H7 (cell line): ENCODE measurements at regions not wholly inside any gene's neighbourhood (a gene's known extent, or its start where the extent isn't known, plus 50 kb on each side); places are given as distances from the start of the nearest gene placed in this dataset.

Experiments
- DNase-seq: peaks from one replicate; pipeline ENCODE4 v3.0.0; 2012
- H3K27me3 ChIP-seq: 2 replicates; pipeline ENCODE4 v1.6.0; 2011; ENCODE audit warnings: mild to moderate bottlenecking, low read length; ENCODE audit not compliant: control insufficient read depth, insufficient read depth
- H3K36me3 ChIP-seq: replicated peaks from 2 replicates; pipeline ENCODE4 v1.5.1; 2011; ENCODE audit warnings: low read length; ENCODE audit not compliant: control insufficient read depth, insufficient read depth
- H3K4me3 ChIP-seq: 2 replicates; pipeline ENCODE4 v1.5.1; 2011; ENCODE audit warnings: low read depth, mild to moderate bottlenecking, control low read depth, low read length, moderate library complexity; ENCODE audit not compliant: insufficient read depth

DNA sequence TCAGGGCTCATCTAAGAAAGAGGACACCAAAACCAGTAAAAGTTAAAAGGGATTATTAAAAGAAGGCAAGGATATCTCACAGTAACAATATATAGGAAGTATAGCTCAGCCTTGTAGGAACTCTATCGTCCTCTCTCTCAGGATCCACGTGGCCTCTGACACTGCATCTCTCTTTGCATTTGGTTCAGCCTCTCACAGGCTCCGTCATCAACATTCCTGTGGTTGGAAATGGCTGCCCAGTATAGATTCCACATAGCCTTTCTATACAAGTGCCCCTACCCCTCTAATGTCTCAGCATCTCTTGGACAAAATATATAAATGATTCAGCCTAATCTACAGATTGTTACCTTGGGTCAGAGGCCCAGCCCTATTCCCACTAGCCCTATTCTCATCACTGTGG is 101.3 kb upstream of the DBX1 start:
- Histone ChIP-seq H3K4me3 (no peak overlapping the region), H3K27me3 (no peaks in the 10 kb centered on the region), H3K36me3 (no peaks in the 10 kb centered on the region)
- no peak for DNase-seq

DNA sequence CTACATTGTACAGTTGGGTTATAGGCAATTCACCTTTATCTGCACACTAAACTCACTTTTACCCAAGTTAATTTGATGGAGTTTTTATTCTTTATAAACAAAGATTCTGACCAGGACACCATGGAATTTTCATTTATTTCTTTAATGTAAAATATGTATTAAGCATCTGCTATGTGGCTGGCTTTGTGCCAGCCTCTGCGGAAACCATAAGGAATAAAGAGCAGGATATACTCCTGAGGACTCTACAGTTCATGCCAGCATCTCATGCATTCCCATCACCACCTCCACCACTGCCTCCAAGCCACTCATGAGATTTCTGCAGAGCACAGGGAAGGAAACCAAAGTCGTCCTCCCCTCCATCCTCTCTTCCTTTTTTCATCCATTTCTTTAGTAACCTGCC is 100.0 kb upstream of the DBX1 start:
- Histone ChIP-seq H3K4me3 (no peak overlapping the region), H3K27me3 (no peaks in the 10 kb centered on the region), H3K36me3 (no peaks in the 10 kb centered on the region)
- no peak for DNase-seq

DNA sequence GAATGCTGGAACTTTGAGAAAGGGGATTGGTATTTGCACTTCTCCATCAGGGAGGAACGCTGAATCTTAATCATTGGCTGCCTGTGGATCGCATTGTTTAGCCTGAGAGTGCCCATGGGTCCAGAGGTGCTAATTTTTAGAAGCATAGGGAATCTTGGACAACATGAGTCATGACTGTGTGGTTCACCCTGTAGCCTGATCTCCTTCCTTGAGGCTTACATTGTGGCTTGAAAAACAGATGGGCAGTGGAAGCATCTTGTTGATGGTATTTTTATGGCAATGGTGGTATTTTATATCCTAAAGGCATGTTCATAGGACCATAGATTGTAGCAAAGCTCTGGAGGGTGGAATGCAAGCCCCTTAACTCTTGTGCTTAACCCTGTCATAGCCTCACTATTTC is 99.2 kb upstream of the DBX1 start:
- no peak overlapping the region for H3K4me3 ChIP-seq
- H3K36me3 ChIP-seq: no peaks in the 10 kb centered on the region
- DNase-seq: no peak
- no peaks in the 10 kb centered on the region for H3K27me3 ChIP-seq

DNA sequence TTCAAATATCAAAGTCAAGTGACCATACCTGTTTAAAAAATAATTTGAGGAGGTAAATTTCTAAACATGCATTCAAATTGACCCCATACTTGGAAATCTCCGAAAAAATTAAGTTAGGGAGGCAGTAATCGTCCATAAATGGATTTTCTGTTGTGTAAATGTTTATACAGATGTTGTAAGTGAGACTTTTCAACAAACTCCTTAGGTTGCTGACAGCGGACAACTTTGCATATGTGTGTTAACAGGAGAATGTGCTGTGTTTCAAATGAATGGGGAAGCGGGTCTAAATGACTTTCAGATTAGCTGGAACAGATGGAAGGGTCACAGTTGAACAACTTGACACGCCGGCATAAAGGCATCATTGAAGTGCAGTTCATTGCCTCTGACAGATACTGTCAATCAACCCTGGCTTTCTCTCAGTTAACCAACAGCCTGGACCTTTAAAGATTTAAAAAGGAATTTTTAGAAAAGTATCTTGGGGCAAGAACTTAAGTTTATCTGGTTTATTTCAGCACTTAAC is 98.2 kb upstream of the DBX1 start:
- no peak for DNase-seq
- H3K36me3 ChIP-seq: no peaks in the 10 kb centered on the region
- no peaks in the 10 kb centered on the region for H3K27me3 ChIP-seq
- no peak overlapping the region for H3K4me3 ChIP-seq

DNA sequence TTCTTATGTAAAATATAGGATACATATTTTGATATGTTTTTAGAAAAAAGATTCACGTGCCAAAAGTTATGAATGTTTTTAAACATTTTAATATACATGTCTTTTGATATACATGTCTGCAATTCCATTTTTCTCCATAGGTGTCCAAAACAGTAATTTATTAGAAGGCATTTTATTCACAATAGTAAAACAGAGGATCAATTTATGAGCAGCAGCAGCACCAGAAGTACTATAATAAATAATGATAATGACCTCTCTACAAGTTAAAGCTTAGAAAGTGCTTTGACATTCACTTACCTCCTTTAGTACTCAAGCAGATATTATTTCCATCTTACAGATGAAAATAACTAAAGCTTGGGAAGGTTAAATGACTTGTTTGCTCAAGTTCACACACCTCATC is 96.7 kb upstream of the DBX1 start:
- DNase-seq: no peak
- Histone ChIP-seq H3K4me3 (no peak overlapping the region), H3K27me3 (no peaks in the 10 kb centered on the region), H3K36me3 (no peaks in the 10 kb centered on the region)

DNA sequence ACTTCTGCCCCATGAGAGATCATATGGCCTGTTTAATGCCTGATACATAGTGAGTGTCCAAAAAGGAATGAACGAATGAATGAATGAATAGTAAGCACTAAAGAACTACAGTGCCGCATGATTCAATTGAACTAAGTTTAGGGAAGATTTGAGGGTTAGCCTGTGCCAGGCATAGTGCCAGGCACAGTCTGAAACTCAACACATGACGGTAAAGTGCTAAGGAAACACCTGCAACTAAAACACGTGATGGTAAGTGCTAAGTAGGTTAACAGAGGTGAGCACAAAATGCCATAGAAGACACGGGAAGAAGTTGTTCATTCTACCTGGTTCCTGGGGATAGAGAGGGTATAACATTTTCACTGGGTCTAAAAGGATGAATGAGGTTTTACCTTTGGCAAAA is 93.5 kb upstream of the DBX1 start:
- Histone ChIP-seq H3K27me3 (no peaks in the 10 kb centered on the region; the same call in 1 of the 2 replicates), H3K4me3 (no peak overlapping the region), H3K36me3 (no peaks in the 10 kb centered on the region)
- no peak for DNase-seq

DNA sequence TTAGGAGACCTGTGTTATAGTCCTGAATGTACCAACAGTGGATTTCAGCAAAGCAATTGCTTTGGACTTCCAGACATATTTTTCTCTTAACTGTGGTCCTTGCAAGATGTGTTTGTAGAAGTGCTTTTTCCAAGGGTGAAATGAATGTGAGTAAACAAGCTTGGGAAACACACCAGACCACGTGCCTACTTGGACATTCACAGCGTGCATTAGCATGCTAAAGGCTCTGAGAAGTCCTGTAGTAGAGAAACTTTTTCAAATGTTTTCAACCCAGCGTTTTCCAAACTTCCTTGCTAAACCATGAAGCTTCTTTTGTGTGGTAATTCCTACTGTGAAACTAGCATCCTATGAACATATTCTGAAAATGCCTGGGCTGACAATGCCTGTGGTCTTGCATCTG is 91.2 kb upstream of the DBX1 start:
- Histone ChIP-seq H3K4me3 (no peak overlapping the region), H3K27me3 (no peaks in the 10 kb centered on the region; the same call in none of the 2 replicates), H3K36me3 (no peaks in the 10 kb centered on the region)
- no peak for DNase-seq

DNA sequence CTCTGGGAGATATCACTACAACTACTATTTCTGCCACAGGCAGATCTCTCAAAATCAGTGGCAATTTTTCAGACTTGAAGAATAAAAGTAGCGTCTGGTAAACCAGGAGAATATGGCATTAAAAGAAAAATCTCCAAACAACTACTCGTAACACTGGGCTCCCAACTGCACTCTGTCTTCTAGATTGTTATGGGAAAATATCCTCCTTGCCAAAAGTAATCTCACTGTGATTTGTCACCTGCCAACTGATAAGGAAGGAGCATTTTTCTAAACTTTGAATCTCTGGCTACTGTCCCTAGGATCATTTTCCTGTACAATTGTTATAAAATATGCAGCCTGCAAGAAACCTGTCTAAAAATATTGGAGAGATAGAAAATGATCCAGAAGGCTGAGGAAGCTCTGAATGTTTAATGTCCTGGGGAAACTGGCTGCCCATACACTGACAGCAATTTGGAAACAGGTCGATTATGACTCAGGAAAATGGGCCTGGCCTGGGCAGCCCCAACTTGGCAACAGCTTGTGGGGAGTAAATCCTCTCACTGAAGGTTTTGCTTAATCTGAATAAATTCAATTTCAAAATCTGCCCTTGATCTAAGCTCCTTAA is 90.5 kb upstream of the DBX1 start:
- H3K27me3 ChIP-seq: no peaks in the 10 kb centered on the region; the same call in none of the 2 replicates

DNA sequence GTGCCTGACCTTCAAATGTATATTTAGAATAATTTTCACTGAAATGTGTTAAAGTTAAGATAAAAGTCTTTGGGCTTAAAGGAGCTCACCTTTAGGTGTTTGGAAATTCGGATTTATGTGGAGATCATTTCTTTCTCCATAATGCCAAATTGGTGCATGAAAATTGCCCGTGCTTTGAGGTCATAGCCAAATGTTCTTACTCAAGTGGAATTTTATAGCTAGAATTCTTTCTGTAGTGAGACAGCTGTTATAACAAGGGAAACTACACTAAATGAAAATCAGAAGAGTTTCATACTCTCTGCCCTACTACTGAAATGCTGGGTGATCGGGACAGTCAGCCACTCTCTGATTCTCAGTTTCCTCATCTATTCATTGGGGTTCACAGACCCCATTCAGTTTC is 89.5 kb upstream of the DBX1 start:
- Histone ChIP-seq H3K36me3 (no peaks in the 10 kb centered on the region), H3K27me3 (no peaks in the 10 kb centered on the region; the same call in none of the 2 replicates), H3K4me3 (no peak overlapping the region)
- no peak for DNase-seq

More for the DNA sequence above, 90.5 kb upstream of the DBX1 start:
- Histone ChIP-seq H3K4me3 (no peak overlapping the region), H3K36me3 (no peaks in the 10 kb centered on the region)
- DNase-seq: no peak

DNA sequence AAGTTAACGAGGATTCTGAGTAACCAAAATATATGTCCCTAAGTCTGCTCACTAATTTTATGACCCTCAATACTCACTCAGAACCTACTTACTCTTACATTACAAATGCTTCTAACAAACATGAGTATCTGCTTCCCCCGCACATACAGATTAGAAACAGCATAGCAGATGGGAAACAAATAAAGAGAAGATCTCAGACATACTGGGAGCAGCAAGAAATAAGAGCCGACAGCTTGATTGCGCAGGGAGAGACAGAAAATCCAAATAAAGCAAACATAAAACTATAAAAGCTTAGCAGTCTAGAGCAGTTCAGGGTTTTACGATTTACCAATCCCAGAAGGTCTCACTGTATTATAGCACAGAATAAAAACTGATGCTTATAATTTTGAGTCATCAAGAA is 89.1 kb upstream of the DBX1 start:
- no peaks in the 10 kb centered on the region; the same call in none of the 2 replicates for H3K27me3 ChIP-seq
- H3K36me3 ChIP-seq: no peaks in the 10 kb centered on the region
- H3K4me3 ChIP-seq: no peak overlapping the region
- DNase-seq: no peak

DNA sequence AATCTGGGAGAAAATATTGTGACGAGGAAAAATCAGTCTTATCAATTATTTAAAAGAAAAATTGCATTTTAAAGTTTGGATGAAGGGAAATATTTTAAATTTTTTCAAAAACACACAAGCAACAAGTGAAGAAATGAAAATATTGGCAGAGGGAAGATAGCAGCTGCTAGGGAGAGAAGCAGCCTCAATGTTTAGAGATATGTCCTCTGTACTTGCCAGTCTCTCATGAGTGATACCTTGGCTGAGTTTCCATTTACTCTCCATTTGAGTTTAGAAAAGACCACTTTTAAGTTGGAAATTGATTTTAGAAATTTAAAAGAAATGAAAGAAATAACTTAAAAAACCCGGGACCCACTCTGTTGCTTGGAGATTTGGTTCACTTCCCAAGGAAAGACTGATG is 88.6 kb upstream of the DBX1 start:
- H3K27me3 ChIP-seq: no peaks in the 10 kb centered on the region; the same call in none of the 2 replicates
- H3K36me3 ChIP-seq: no peaks in the 10 kb centered on the region
- DNase-seq: no peak
- H3K4me3 ChIP-seq: no peak overlapping the region

DNA sequence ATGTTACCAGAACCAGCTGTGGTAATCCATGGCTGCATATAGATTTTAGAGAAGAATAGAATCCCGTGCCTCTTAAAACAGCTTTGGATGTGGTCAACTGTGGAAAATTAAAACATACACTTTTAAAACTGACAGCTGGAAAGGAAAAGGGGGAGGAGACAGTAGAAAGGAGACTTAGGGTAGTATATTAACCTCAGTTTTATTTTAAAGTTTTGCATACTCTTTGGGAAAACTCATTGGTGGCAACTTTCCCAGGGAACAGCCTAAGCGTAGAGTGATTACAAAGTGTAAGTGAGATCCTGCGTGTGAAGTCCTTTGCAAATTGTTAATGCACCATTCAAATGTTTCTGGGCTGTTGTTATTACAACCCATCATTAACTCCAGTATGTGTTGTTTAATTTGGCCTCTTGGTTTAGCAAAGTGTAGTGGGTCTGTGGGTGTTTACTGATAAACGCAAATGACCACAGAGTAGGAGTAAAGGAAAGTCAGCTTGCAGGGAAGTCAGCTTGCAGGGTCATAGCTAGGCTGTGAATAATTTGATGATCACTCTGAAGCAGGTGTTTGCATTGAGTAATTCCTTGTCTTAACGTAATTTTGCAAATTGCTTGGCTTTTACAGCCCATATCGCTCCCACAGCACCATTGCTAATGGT is 88.0 kb upstream of the DBX1 start:
- H3K36me3 ChIP-seq: no peaks in the 10 kb centered on the region
- no peak for DNase-seq
- H3K27me3 ChIP-seq: no peaks in the 10 kb centered on the region; the same call in none of the 2 replicates
- H3K4me3 ChIP-seq: no peak overlapping the region

DNA sequence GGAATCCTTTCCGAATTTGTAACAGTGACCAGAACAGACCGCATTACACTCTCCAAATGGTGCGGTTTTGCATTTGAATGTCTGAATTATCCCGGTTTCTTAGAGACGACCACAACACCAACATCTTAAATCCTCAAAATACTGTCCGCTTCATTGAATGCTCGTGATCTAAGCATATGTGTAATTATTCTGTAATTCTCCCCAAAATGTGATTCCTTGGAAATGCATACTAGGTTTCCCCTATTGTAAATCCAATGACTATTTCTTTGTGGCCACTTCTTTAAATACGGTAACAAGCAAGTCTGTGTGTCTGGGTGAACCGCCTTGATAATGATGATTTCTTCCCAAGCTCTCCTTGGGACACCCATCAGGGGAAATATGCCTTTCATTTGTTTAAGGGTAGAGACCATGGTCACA is 87.3 kb upstream of the DBX1 start:
- H3K36me3 ChIP-seq: no peaks in the 10 kb centered on the region
- no peaks in the 10 kb centered on the region; the same call in none of the 2 replicates for H3K27me3 ChIP-seq
- DNase-seq: peak; percentile 5
- H3K4me3 ChIP-seq: no peak overlapping the region

DNA sequence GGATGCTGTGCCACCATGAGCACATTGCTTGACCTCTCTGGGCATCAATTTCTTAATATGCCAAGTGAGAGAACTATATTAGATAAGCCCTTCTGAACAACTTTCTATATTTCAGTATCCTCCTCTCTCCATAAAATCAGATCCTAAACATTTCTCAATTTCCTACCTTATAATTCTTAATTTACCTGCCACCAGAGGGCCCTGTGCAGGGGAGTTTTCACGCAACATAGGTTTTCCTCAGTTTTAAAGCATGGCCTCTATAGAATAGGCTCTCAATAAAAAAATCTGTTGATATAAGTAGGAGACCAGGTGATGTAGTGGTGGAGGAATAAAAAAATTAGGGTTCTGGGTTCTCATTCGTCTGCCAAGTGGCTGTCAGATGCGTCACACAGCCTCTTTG is 83.7 kb upstream of the DBX1 start:
- Histone ChIP-seq H3K27me3 (no peaks in the 10 kb centered on the region; the same call in none of the 2 replicates), H3K4me3 (no peak overlapping the region), H3K36me3 (no peaks in the 10 kb centered on the region)
- peak; percentile 7 for DNase-seq

DNA sequence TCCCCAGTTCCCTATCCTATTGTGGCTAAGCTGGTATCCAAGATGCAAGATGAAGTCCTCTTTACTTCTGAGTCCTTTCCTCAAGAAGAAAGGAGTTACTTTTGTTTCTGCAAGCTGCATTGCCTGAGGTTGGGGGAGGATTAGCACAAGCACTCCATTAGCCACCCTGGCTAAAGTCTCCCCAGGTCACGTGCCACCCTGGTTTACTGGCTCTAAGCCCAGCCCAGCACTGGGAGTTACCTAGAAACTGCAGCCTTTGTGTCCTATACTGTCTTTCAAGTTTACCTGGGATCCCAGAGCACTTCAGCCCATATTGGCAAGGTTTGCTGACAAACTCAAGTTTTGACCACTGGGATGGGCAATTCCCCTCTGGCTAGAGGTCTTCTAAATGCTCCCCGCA is 78.4 kb upstream of the DBX1 start:
- H3K36me3 ChIP-seq: no peaks in the 10 kb centered on the region
- H3K4me3 ChIP-seq: no peak overlapping the region
- no peaks in the 10 kb centered on the region for H3K27me3 ChIP-seq
- DNase-seq: no peak
